Mammary epithelial cell (primary cell): ENCODE measurements at regions not wholly inside any gene's neighbourhood (a gene's known extent, or its start where the extent isn't known, plus 50 kb on each side); places are given as distances from the start of the nearest gene placed in this dataset.

Experiments
- CTCF ChIP-seq, 2 donors: IDR thresholded peaks in 1 of 2; conservative IDR thresholded peaks in 1 of 2; 2 replicates each; pipeline ENCODE4 v1.5.1; 2011 to 2012; ENCODE audit warnings: inconsistent platforms in 2 of 2, low read length in 2 of 2, mild to moderate bottlenecking in 2 of 2, control low read depth in 1 of 2, low read depth in 1 of 2; ENCODE audit not compliant: insufficient read depth in 1 of 2; ENCODE audit errors: extremely low read depth in 1 of 2
- EZH2 ChIP-seq: IDR thresholded peaks from 2 replicates; pipeline ENCODE4 v1.6.1; 2012; ENCODE audit warnings: low read length, inconsistent platforms, borderline replicate concordance

DNA sequence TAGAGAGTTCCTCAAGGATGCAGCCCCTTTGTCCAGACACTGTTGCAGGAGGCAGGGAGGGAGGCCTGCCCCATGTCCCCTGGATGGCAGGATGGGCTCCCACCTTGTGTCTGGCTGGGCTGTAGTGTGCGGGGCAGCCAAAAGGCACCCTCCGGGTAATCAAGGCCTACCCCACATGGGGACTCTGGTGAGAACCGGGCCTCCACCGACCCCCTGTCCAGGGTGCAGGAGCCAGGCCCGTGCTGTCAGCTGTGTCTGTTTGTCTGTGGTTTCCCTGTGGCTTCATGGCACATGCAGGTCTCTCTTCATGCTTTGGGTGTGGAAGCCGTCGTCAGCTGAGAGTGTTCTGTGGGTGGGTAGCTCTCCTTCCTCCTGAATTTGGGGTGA lies 1240.9 kb downstream of the BRD1 start:
- TF ChIP-seq CTCF (conservative IDR thresholded peaks at IDR 0.05 in 1 of 2, IDR thresholded peaks at IDR 0.05 in 1 of 2; ENCODE audit: extremely low read depth in 1 of 2, insufficient read depth in 1 of 2, low read depth in 1 of 2, low read length in 2 of 2), result no peak
- TF ChIP-seq EZH2, result no peak
